GM18499 (cell line): ENCODE measurements at regions not wholly inside any gene's neighbourhood (a gene's known extent, or its start where the extent isn't known, plus 50 kb on each side); places are given as distances from the start of the nearest gene placed in this dataset.

Source experiments
- ATAC-seq: cut with Tn5 transposase; IDR thresholded peaks from one replicate; pipeline ENCODE4 v1.9.1; 2021; ENCODE audit warnings: moderate number of reproducible peaks; ENCODE audit not compliant: insufficient read depth, unreplicated experiment

GRCh38 chr11:116112087-116112935 lies 608.1 kb upstream of the CADM1 start:
- no peak for ATAC-seq

- ATAC-seq, result no peak
Observed at GRCh38 chr11:116111546-116111945, 607.3 kb upstream of the CADM1 start.

- no peak for ATAC-seq
Observed at GRCh38 chr11:116110802-116111201, 606.6 kb upstream of the CADM1 start.

- ATAC-seq, result no peak
Observed at GRCh38 chr11:116110356-116110755, 606.1 kb upstream of the CADM1 start.

GRCh38 chr11:116109228-116109627 lies 605.0 kb upstream of the CADM1 start:
- ATAC-seq, result no peak

GRCh38 chr11:116108161-116108560 lies 603.9 kb upstream of the CADM1 start:
- ATAC-seq, result no peak

GRCh38 chr11:116107229-116107628 lies 603.0 kb upstream of the CADM1 start:
- no peak for ATAC-seq

GRCh38 chr11:116104498-116105174 lies 600.4 kb upstream of the CADM1 start:
- no peak for ATAC-seq

GRCh38 chr11:116101902-116102301 lies 597.7 kb upstream of the CADM1 start:
- no peak for ATAC-seq

- no peak for ATAC-seq
Observed at GRCh38 chr11:116100016-116100415, 595.8 kb upstream of the CADM1 start.

- ATAC-seq, result no peak
Observed at GRCh38 chr11:116099541-116099940, 595.3 kb upstream of the CADM1 start.

GRCh38 chr11:116096272-116096995 lies 592.2 kb upstream of the CADM1 start:
- ATAC-seq, result no peak

GRCh38 chr11:116093481-116094270 lies 589.5 kb upstream of the CADM1 start:
- ATAC-seq, result no peak

- no peak for ATAC-seq
Observed at GRCh38 chr11:116093065-116093464, 588.9 kb upstream of the CADM1 start.

GRCh38 chr11:116086426-116086825 lies 582.2 kb upstream of the CADM1 start:
- no peak for ATAC-seq

GRCh38 chr11:116085031-116085635 lies 580.9 kb upstream of the CADM1 start:
- ATAC-seq, result no peak

GRCh38 chr11:116084511-116084910 lies 580.3 kb upstream of the CADM1 start:
- no peak for ATAC-seq

- ATAC-seq, result no peak
Observed at GRCh38 chr11:116082256-116082655, 578.0 kb upstream of the CADM1 start.

GRCh38 chr11:116079580-116079979 lies 575.4 kb upstream of the CADM1 start:
- no peak for ATAC-seq

- no peak for ATAC-seq
Observed at GRCh38 chr11:116078101-116078591, 573.9 kb upstream of the CADM1 start.
